ENCODE measurements at regions not wholly inside any gene's neighbourhood (a gene's known extent, or its start where the extent isn't known, plus 50 kb on each side); places are given as distances from the start of the nearest gene placed in this dataset.

GRCh38 chr6:92888316-92888715 lies 531.0 kb downstream of the EPHA7 start:
- Histone ChIP-seq H3K9ac (ENCODE audit: insufficient read depth, low read length, poor library complexity, severe bottlenecking) (no peak overlapping the region), H3K27ac (ENCODE audit: low read depth in 1 of 2, low read length in 2 of 2) (no peak overlapping the region), H3K4me1 (ENCODE audit: control insufficient read depth in 1 of 2, insufficient read depth in 2 of 2, low read length in 2 of 2) (no peaks in the 10 kb centered on the region), H3K27me3 (ENCODE audit: control insufficient read depth in 2 of 2, insufficient read depth in 2 of 2, low read length in 2 of 2) (no peaks in the 10 kb centered on the region), H3K9me3 (replicated peaks in 1 of 2; ENCODE audit: control insufficient read depth in 1 of 2, insufficient read depth in 1 of 2, low read length in 2 of 2) (peaks cover 9 to 12% of the 10 kb centered on the region in 2 donors), H4K20me1 (ENCODE audit: insufficient read depth, low read length) (no peaks in the 10 kb centered on the region), H3K4me2 (replicated peaks; ENCODE audit: extremely low read depth, low read length, poor library complexity, severe bottlenecking) (no peak overlapping the region), H3K36me3 (replicated peaks in 1 of 2; ENCODE audit: control insufficient read depth in 1 of 2, insufficient read depth in 2 of 2, low read length in 2 of 2) (no peaks in the 10 kb centered on the region), H3K4me3 (replicated peaks in 1 of 3; ENCODE audit: low read depth in 2 of 3, low read length in 3 of 3) (no peak overlapping the region), H2AFZ (ENCODE audit: insufficient read depth, low read depth, low read length, poor library complexity, severe bottlenecking) (no peak overlapping the region), H3K79me2 (ENCODE audit: insufficient read depth, low read length) (no peaks in the 10 kb centered on the region)
- intact Hi-C loops (cut with micrococcal nuclease): no loop called here
- TF ChIP-seq CTCF (IDR thresholded peaks at IDR 0.05): no peak
- Mint-ChIP-seq H3K27me3 (ENCODE audit: low read depth in 3 of 3) (no peaks in the 10 kb centered on the region), H3K36me3 (no peaks in the 10 kb centered on the region), H3K9me3 (peaks cover 0 to 11% (median 3%) of the 10 kb centered on the region in 7 donors), H3K4me1 (no peaks in the 10 kb centered on the region), H3K4me3 (no peak overlapping the region), H3K27ac (no peak overlapping the region)
- no peak for DNase-seq

GRCh38 chr6:92887871-92888270 lies 531.5 kb downstream of the EPHA7 start:
- no peak for TF ChIP-seq CTCF (IDR thresholded peaks at IDR 0.05)
- H3K9ac ChIP-seq (ENCODE audit: insufficient read depth, low read length, poor library complexity, severe bottlenecking): no peak overlapping the region
- no peak overlapping the region for H2AFZ ChIP-seq (ENCODE audit: insufficient read depth, low read depth, low read length, poor library complexity, severe bottlenecking)
- H3K9me3 ChIP-seq (replicated peaks in 1 of 2; ENCODE audit: control insufficient read depth in 1 of 2, insufficient read depth in 1 of 2, low read length in 2 of 2): peaks cover 9 to 12% of the 10 kb centered on the region in 2 donors
- H3K9me3 Mint-ChIP-seq: peaks cover 0 to 11% (median 3%) of the 10 kb centered on the region in 7 donors
- H3K36me3 ChIP-seq (replicated peaks in 1 of 2; ENCODE audit: control insufficient read depth in 1 of 2, insufficient read depth in 2 of 2, low read length in 2 of 2): no peaks in the 10 kb centered on the region
- H3K27ac ChIP-seq (ENCODE audit: low read depth in 1 of 2, low read length in 2 of 2): no peak overlapping the region
- H3K27me3 Mint-ChIP-seq (ENCODE audit: low read depth in 3 of 3): no peaks in the 10 kb centered on the region
- no peaks in the 10 kb centered on the region for H3K27me3 ChIP-seq (ENCODE audit: control insufficient read depth in 2 of 2, insufficient read depth in 2 of 2, low read length in 2 of 2)
- H3K27ac Mint-ChIP-seq: no peak overlapping the region
- intact Hi-C loops (cut with micrococcal nuclease): no loop called here
- H4K20me1 ChIP-seq (ENCODE audit: insufficient read depth, low read length): no peaks in the 10 kb centered on the region
- no peaks in the 10 kb centered on the region for H3K4me1 ChIP-seq (ENCODE audit: control insufficient read depth in 1 of 2, insufficient read depth in 2 of 2, low read length in 2 of 2)
- no peaks in the 10 kb centered on the region for H3K79me2 ChIP-seq (ENCODE audit: insufficient read depth, low read length)
- no peak overlapping the region for H3K4me3 Mint-ChIP-seq
- H3K4me3 ChIP-seq (replicated peaks in 1 of 3; ENCODE audit: low read depth in 2 of 3, low read length in 3 of 3): no peak overlapping the region
- no peaks in the 10 kb centered on the region for H3K36me3 Mint-ChIP-seq
- no peaks in the 10 kb centered on the region for H3K4me1 Mint-ChIP-seq
- no peak overlapping the region for H3K4me2 ChIP-seq (replicated peaks; ENCODE audit: extremely low read depth, low read length, poor library complexity, severe bottlenecking)
- no peak for DNase-seq
